A673 (cell line): ENCODE measurements at regions not wholly inside any gene's neighbourhood (a gene's known extent, or its start where the extent isn't known, plus 50 kb on each side); places are given as distances from the start of the nearest gene placed in this dataset.

Source experiments
- EZH2 ChIP-seq: fragments of 200-600 bp; sonication (generic); IDR thresholded peaks from 2 replicates; pipeline ENCODE4 v1.6.1; 2017; ENCODE audit warnings: borderline replicate concordance, low read depth, mild to moderate bottlenecking, mixed read lengths, antibody characterized with exemption, low read length; ENCODE audit not compliant: poor library complexity, severe bottlenecking
- TF ChIP-seq, protein P1 (sequence below): fragments of 300-800, 200-600 bp; sonication (generic); conservative IDR thresholded peaks from 2 replicates; pipeline ENCODE4 v1.5.1; 2017; ENCODE audit warnings: low read depth, mild to moderate bottlenecking, antibody characterized with exemption, low read length, moderate library complexity, mixed read lengths

DNA sequence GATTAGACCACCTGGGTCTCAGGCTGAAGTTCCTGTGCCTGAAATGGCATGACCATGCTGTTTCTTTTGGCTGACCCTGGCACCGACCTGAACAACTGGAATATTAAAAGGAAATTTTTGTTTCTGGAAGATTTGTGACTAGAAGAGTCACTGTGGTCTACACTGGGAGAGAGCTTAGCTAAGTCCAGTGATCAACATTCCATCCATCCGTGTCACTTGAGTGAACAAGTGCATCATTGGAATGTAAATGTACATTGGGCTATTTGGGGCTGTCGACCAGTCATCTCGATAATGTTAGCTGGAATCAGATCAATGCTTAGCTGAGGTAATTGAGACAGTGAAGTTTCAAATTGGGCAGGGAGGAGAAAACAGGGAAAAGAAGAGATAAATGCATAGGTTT, 95.4 kb upstream of the CCDC85A start:
- TF ChIP-seq, protein P1, sequence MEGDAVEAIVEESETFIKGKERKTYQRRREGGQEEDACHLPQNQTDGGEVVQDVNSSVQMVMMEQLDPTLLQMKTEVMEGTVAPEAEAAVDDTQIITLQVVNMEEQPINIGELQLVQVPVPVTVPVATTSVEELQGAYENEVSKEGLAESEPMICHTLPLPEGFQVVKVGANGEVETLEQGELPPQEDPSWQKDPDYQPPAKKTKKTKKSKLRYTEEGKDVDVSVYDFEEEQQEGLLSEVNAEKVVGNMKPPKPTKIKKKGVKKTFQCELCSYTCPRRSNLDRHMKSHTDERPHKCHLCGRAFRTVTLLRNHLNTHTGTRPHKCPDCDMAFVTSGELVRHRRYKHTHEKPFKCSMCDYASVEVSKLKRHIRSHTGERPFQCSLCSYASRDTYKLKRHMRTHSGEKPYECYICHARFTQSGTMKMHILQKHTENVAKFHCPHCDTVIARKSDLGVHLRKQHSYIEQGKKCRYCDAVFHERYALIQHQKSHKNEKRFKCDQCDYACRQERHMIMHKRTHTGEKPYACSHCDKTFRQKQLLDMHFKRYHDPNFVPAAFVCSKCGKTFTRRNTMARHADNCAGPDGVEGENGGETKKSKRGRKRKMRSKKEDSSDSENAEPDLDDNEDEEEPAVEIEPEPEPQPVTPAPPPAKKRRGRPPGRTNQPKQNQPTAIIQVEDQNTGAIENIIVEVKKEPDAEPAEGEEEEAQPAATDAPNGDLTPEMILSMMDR = no peak
- no peak for TF ChIP-seq EZH2
